ENCODE measurements at regions not wholly inside any gene's neighbourhood (a gene's known extent, or its start where the extent isn't known, plus 50 kb on each side); places are given as distances from the start of the nearest gene placed in this dataset.
"Not testable (repeated sequence)": the region's sequence is repeated elsewhere in the genome, so short reads cannot be mapped to it uniquely, and the experiment has no call there.

DNA sequence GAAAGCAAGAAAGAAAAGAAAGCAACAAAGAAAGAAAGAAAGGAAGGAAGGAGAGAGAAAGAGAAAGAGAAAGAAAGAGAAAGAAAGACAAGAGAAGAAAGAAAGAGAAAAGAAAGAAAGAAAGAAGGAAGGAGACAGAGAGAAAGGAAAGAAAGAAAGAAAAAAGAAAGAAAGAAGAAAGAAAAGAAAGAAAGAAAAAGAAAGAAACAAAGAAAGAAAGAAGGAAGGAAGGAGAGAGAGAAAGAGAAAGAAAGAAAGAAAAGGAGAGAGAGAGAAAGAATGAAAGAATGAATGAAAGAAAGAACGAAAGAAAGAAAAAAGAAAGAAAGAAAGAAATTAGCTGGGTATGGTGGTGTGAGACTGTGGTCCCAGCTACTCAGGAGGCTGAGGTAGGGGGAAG lies 400.1 kb upstream of the MDGA2 start:
- Histone ChIP-seq H3K36me3 (ENCODE audit: insufficient read depth, low read length) (no peaks in the 10 kb centered on the region), H3K4me1 (ENCODE audit: insufficient read depth, low read length) (no peaks in the 10 kb centered on the region), H3K27ac (ENCODE audit: low read depth, low read length) (no peak overlapping the region), H3K4me3 (ENCODE audit: low read length in 2 of 2) (no peak overlapping the region), H3K9me3 (ENCODE audit: control insufficient read depth in 1 of 2, low read length in 2 of 2) (peaks cover 0 to 3% of the 10 kb centered on the region in 2 donors), H3K27me3 (ENCODE audit: insufficient read depth, low read length) (no peaks in the 10 kb centered on the region)
- Mint-ChIP-seq H3K9me3 (peaks cover 0 to 14% (median 11%) of the 10 kb centered on the region in 8 donors), H3K27ac (no peak overlapping the region), H3K36me3 (no peaks in the 10 kb centered on the region), H3K4me3 (peak overlapping the region in 1 of 8 donors; percentile 33), H3K27me3 (no peaks in the 10 kb centered on the region), H3K4me1 (no peaks in the 10 kb centered on the region)
- no peak for DNase-seq
- ChIA-PET CTCF (ENCODE audit: partially characterized antibody) (interaction anchor here (0.7 kb wide), 1 partner anchor 145 kb away, joined by 3 read pairs; no protein-coding TSS in a partner anchor), POLR2A (ENCODE audit: partially characterized antibody) (no interaction called here)
- intact Hi-C loops (cut with micrococcal nuclease) = no loop called here

- intact Hi-C loops (cut with micrococcal nuclease) = no loop called here
- Mint-ChIP-seq H3K27ac (no peak overlapping the region), H3K4me1 (no peaks in the 10 kb centered on the region), H3K4me3 (no peak overlapping the region), H3K9me3 (peaks cover 2 to 18% (median 5%) of the 10 kb centered on the region in 8 donors), H3K36me3 (no peaks in the 10 kb centered on the region), H3K27me3 (no peaks in the 10 kb centered on the region)
- ChIA-PET CTCF (ENCODE audit: partially characterized antibody) (no interaction called here), POLR2A (ENCODE audit: partially characterized antibody) (no interaction called here)
- no peak for DNase-seq
- Histone ChIP-seq H3K27me3 (ENCODE audit: insufficient read depth, low read length) (no peaks in the 10 kb centered on the region), H3K27ac (ENCODE audit: low read depth, low read length) (no peak overlapping the region), H3K9me3 (ENCODE audit: control insufficient read depth in 1 of 2, low read length in 2 of 2) (no peaks in the 10 kb centered on the region), H3K4me1 (ENCODE audit: insufficient read depth, low read length) (no peaks in the 10 kb centered on the region), H3K36me3 (ENCODE audit: insufficient read depth, low read length) (no peaks in the 10 kb centered on the region), H3K4me3 (ENCODE audit: low read length in 2 of 2) (no peak overlapping the region)
Measured at GRCh38 chr14:48052973-48053372, 377.6 kb upstream of the MDGA2 start.

DNA sequence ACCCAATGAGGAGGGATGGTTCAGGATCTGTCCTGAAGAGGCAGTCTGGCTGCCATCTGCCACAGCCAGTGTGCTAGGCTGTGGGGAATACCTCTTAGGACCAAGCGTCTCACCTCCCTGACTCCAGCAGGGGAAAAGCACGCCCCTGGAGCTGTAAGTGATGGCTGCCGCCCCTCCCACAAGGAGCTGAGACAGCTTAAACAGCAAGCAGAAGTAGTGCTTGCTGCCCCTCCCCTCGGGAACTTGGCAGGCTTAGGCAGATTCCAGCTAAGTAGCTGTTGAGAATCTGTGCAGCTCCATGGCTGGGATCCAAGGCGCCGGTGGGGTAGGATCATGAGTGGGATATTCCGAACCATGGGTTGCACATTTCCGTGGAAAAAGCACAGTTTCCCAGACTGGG lies 360.4 kb upstream of the MDGA2 start:
- H3K36me3 Mint-ChIP-seq = peaks cover 0 to 2% of the 10 kb centered on the region in 2 donors
- CTCF ChIA-PET (ENCODE audit: partially characterized antibody) = no interaction called here

DNA sequence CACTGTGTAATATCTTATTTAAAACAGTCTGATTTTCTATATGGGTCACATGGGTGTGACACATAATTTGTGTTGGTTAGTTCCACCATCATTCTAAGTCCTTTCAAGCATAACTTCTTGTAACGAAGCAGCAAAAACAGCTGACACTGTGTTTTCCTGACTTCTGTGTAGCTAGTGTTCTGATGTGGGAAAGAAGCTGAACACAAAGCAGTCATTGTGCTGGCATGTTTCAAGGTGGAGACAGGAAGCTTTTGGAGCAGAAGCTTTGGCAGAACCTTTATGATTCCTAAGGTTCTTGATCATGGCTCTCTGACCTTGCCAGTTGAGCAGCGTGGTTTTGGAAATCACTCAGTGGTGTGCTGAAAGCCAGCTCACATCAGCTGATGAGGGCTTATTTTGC lies 351.7 kb upstream of the MDGA2 start:
- Mint-ChIP-seq H3K36me3 (no peaks in the 10 kb centered on the region), H3K4me3 (no peak overlapping the region), H3K9me3 (peaks cover 0 to 12% (median 4%) of the 10 kb centered on the region in 8 donors), H3K27me3 (no peaks in the 10 kb centered on the region), H3K27ac (no peak overlapping the region), H3K4me1 (no peaks in the 10 kb centered on the region)
- intact Hi-C loops (cut with micrococcal nuclease) = no loop called here
- POLR2A ChIA-PET (ENCODE audit: partially characterized antibody) = no interaction called here
- Histone ChIP-seq H3K4me3 (ENCODE audit: low read length in 2 of 2) (no peak overlapping the region), H3K27me3 (ENCODE audit: insufficient read depth, low read length) (no peaks in the 10 kb centered on the region), H3K9me3 (ENCODE audit: control insufficient read depth in 1 of 2, low read length in 2 of 2) (no peaks in the 10 kb centered on the region), H3K36me3 (ENCODE audit: insufficient read depth, low read length) (no peaks in the 10 kb centered on the region), H3K4me1 (ENCODE audit: insufficient read depth, low read length) (no peaks in the 10 kb centered on the region), H3K27ac (ENCODE audit: low read depth, low read length) (no peak overlapping the region)
- CTCF ChIA-PET (ENCODE audit: partially characterized antibody) = no interaction called here
- no peak for DNase-seq

More for the DNA sequence above, 360.4 kb upstream of the MDGA2 start:
- H3K27ac ChIP-seq (ENCODE audit: low read depth, low read length) = no peak overlapping the region
- H3K9me3 ChIP-seq (ENCODE audit: control insufficient read depth in 1 of 2, low read length in 2 of 2) = no peaks in the 10 kb centered on the region
- Mint-ChIP-seq H3K9me3 (peaks cover 3 to 45% (median 26%) of the 10 kb centered on the region in 8 donors), H3K27me3 (no peaks in the 10 kb centered on the region), H3K27ac (no peak overlapping the region), H3K4me1 (no peaks in the 10 kb centered on the region), H3K4me3 (no peak overlapping the region)
- intact Hi-C loops (cut with micrococcal nuclease) = no loop called here
- no peak overlapping the region for H3K4me3 ChIP-seq (ENCODE audit: low read length in 2 of 2)
- DNase-seq = no peak
- H3K4me1 ChIP-seq (ENCODE audit: insufficient read depth, low read length) = no peaks in the 10 kb centered on the region
- no peaks in the 10 kb centered on the region for H3K27me3 ChIP-seq (ENCODE audit: insufficient read depth, low read length)
- POLR2A ChIA-PET (ENCODE audit: partially characterized antibody) = no interaction called here
- H3K36me3 ChIP-seq (ENCODE audit: insufficient read depth, low read length) = no peaks in the 10 kb centered on the region

GRCh38 chr14:48023881-48024280 lies 348.5 kb upstream of the MDGA2 start:
- intact Hi-C loops (cut with micrococcal nuclease) = no loop called here
- H3K4me1 Mint-ChIP-seq = no peaks in the 10 kb centered on the region

DNA sequence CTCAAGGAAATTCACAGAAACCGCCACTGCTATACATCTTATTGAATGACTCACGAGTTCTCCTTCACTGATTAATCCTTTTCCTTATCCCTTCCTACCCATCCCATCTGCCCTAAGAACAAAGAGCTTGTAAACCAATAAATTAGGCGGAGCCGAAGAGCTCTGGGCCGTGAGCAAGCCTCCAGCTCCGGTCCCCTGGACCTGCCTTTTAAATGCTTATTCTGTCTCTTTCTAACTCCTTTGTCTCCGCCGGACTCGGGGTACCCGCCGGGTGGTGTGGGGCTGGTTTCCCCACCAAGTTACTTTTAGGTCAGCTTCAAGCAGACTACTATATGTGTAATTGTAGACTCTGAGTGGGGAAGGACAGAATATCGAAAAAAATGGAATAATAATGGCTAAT lies 336.1 kb upstream of the MDGA2 start:
- H3K4me1 ChIP-seq (ENCODE audit: insufficient read depth, low read length); intact Hi-C loops (cut with micrococcal nuclease); H3K4me1 Mint-ChIP-seq; H3K36me3 Mint-ChIP-seq; H3K4me3 Mint-ChIP-seq; H3K9me3 ChIP-seq (ENCODE audit: control insufficient read depth in 1 of 2, low read length in 2 of 2); DNase-seq; H3K27ac ChIP-seq (ENCODE audit: low read depth, low read length); CTCF ChIA-PET (ENCODE audit: partially characterized antibody); H3K27ac Mint-ChIP-seq; H3K4me3 ChIP-seq (ENCODE audit: low read length in 2 of 2); H3K36me3 ChIP-seq (ENCODE audit: insufficient read depth, low read length); H3K27me3 Mint-ChIP-seq; POLR2A ChIA-PET (ENCODE audit: partially characterized antibody); H3K27me3 ChIP-seq (ENCODE audit: insufficient read depth, low read length): not testable (repeated sequence)
- peaks cover 0 to 12% (median 3%) of the 10 kb centered on the region in 8 donors for H3K9me3 Mint-ChIP-seq

More at GRCh38 chr14:48023881-48024280, 348.5 kb upstream of the MDGA2 start:
- Histone ChIP-seq H3K27me3 (ENCODE audit: insufficient read depth, low read length) (no peaks in the 10 kb centered on the region), H3K4me3 (ENCODE audit: low read length in 2 of 2) (no peak overlapping the region), H3K9me3 (ENCODE audit: control insufficient read depth in 1 of 2, low read length in 2 of 2) (no peaks in the 10 kb centered on the region), H3K27ac (ENCODE audit: low read depth, low read length) (no peak overlapping the region), H3K36me3 (ENCODE audit: insufficient read depth, low read length) (no peaks in the 10 kb centered on the region), H3K4me1 (ENCODE audit: insufficient read depth, low read length) (no peaks in the 10 kb centered on the region)
- Mint-ChIP-seq H3K9me3 (peaks cover 0 to 8% (median 3%) of the 10 kb centered on the region in 8 donors), H3K27ac (no peak overlapping the region), H3K27me3 (no peaks in the 10 kb centered on the region), H3K4me3 (no peak overlapping the region), H3K36me3 (no peaks in the 10 kb centered on the region)
- POLR2A ChIA-PET (ENCODE audit: partially characterized antibody) = no interaction called here
- CTCF ChIA-PET (ENCODE audit: partially characterized antibody) = no interaction called here
- DNase-seq = no peak

- intact Hi-C loops (cut with micrococcal nuclease) = no loop called here
- no peak overlapping the region for H3K4me3 ChIP-seq (ENCODE audit: low read length in 2 of 2)
- no peak for DNase-seq
- no peaks in the 10 kb centered on the region for H3K27me3 ChIP-seq (ENCODE audit: insufficient read depth, low read length)
- no peaks in the 10 kb centered on the region for H3K9me3 ChIP-seq (ENCODE audit: control insufficient read depth in 1 of 2, low read length in 2 of 2)
- no peaks in the 10 kb centered on the region for H3K4me1 Mint-ChIP-seq
- no peaks in the 10 kb centered on the region for H3K36me3 ChIP-seq (ENCODE audit: insufficient read depth, low read length)
- POLR2A ChIA-PET (ENCODE audit: partially characterized antibody) = no interaction called here
- H3K27ac ChIP-seq (ENCODE audit: low read depth, low read length) = no peak overlapping the region
- no peak overlapping the region for H3K27ac Mint-ChIP-seq
- no peaks in the 10 kb centered on the region for H3K36me3 Mint-ChIP-seq
- H3K4me1 ChIP-seq (ENCODE audit: insufficient read depth, low read length) = no peaks in the 10 kb centered on the region
- CTCF ChIA-PET (ENCODE audit: partially characterized antibody) = no interaction called here
- H3K27me3 Mint-ChIP-seq = no peaks in the 10 kb centered on the region
- no peak overlapping the region for H3K4me3 Mint-ChIP-seq
- H3K9me3 Mint-ChIP-seq = peaks cover 0 to 12% (median 3%) of the 10 kb centered on the region in 8 donors
Measured at GRCh38 chr14:48008646-48009045, 333.2 kb upstream of the MDGA2 start.

DNA sequence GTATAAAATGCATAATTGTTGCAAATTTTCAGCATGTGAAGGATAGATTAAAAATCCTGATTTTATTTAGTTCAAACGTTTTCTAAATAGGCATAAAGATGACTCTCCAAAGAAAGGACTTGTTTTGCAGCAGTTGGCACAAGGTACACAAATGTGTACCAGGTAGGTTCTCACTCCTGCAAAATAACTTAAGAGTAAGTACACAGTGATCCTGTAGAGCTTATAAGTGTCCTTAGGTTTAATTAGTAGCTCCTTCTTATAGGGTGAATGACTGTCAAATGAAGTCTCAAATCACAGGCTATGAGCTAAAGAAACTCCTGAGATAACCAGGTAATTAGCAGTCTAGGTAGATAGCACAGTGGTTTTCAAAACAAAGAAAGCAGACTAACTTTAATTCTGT lies 330.6 kb upstream of the MDGA2 start:
- H3K36me3 ChIP-seq (ENCODE audit: insufficient read depth, low read length) = no peaks in the 10 kb centered on the region
- H3K4me1 ChIP-seq (ENCODE audit: insufficient read depth, low read length) = no peaks in the 10 kb centered on the region
- no peaks in the 10 kb centered on the region for H3K36me3 Mint-ChIP-seq
- DNase-seq = no peak
- POLR2A ChIA-PET (ENCODE audit: partially characterized antibody) = no interaction called here
- H3K4me3 Mint-ChIP-seq = no peak overlapping the region
- H3K9me3 ChIP-seq (ENCODE audit: control insufficient read depth in 1 of 2, low read length in 2 of 2) = no peaks in the 10 kb centered on the region
- H3K9me3 Mint-ChIP-seq = peaks cover 0 to 7% (median 0%) of the 10 kb centered on the region in 8 donors
- intact Hi-C loops (cut with micrococcal nuclease) = no loop called here
- no peaks in the 10 kb centered on the region for H3K4me1 Mint-ChIP-seq
- CTCF ChIA-PET (ENCODE audit: partially characterized antibody) = no interaction called here
- no peaks in the 10 kb centered on the region for H3K27me3 ChIP-seq (ENCODE audit: insufficient read depth, low read length)
- no peak overlapping the region for H3K27ac Mint-ChIP-seq
- H3K27ac ChIP-seq (ENCODE audit: low read depth, low read length) = no peak overlapping the region
- no peaks in the 10 kb centered on the region for H3K27me3 Mint-ChIP-seq
- H3K4me3 ChIP-seq (ENCODE audit: low read length in 2 of 2) = no peak overlapping the region

Measured in CD4-positive, alpha-beta memory T cell (primary cell).